ENCODE measurements at regions not wholly inside any gene's neighbourhood (a gene's known extent, or its start where the extent isn't known, plus 50 kb on each side); places are given as distances from the start of the nearest gene placed in this dataset.

GRCh38 chr10:107232013-107232412, 67.5 kb upstream of the SORCS1 start:
- Mint-ChIP-seq H3K9me3 (peaks cover 13% of the 10 kb centered on the region), H3K4me3 (no peak overlapping the region), H3K4me1 (no peaks in the 10 kb centered on the region), H3K36me3 (no peaks in the 10 kb centered on the region), H3K27me3 (ENCODE audit: low read depth) (no peaks in the 10 kb centered on the region), H3K27ac (no peak overlapping the region)
- no peak for DNase-seq (ENCODE audit: low spot score)
- CTCF ChIA-PET = no interaction called here
- no peak for ATAC-seq
- POLR2A ChIA-PET = no interaction called here
- TF ChIP-seq NR3C1 (CRISPR knock-in tag; conservative IDR thresholded peaks at IDR 0.05; ENCODE audit: low read depth) (no peak), MYBL2 (CRISPR knock-in tag; IDR thresholded peaks at IDR 0.05) (no peak), GTF2I (CRISPR knock-in tag; conservative IDR thresholded peaks at IDR 0.05) (no peak), JAZF1 (CRISPR knock-in tag; IDR thresholded peaks at IDR 0.05) (no peak), MAX (CRISPR knock-in tag; IDR thresholded peaks at IDR 0.05) (no peak), ZNF232 (CRISPR knock-in tag; IDR thresholded peaks at IDR 0.05) (no peak), USF2 (CRISPR knock-in tag; IDR thresholded peaks at IDR 0.05) (no peak), ETV6 (CRISPR knock-in tag; IDR thresholded peaks at IDR 0.05) (no peak), TEAD4 (CRISPR knock-in tag; IDR thresholded peaks at IDR 0.05) (no peak), SMAD4 (CRISPR knock-in tag; IDR thresholded peaks at IDR 0.05) (no peak), MXD4 (CRISPR knock-in tag; IDR thresholded peaks at IDR 0.05; ENCODE audit: borderline replicate concordance) (no peak), ZBTB43 (CRISPR knock-in tag; IDR thresholded peaks at IDR 0.05) (no peak), ZNF219 (CRISPR knock-in tag; IDR thresholded peaks at IDR 0.05; ENCODE audit: borderline replicate concordance) (no peak), ZNF416 (CRISPR knock-in tag; IDR thresholded peaks at IDR 0.05) (no peak), PRDM15 (CRISPR knock-in tag; IDR thresholded peaks at IDR 0.05) (no peak), FOXP4 (CRISPR knock-in tag; IDR thresholded peaks at IDR 0.05) (no peak), ZNF317 (CRISPR knock-in tag; IDR thresholded peaks at IDR 0.05; ENCODE audit: borderline replicate concordance, low read depth) (no peak), SOX15 (CRISPR knock-in tag; IDR thresholded peaks at IDR 0.05) (no peak)

GRCh38 chr10:107230887-107231286, 66.4 kb upstream of the SORCS1 start:
- DNase-seq (ENCODE audit: low spot score) = no peak
- no peak overlapping the region for H3K27ac Mint-ChIP-seq
- no peaks in the 10 kb centered on the region for H3K27me3 Mint-ChIP-seq (ENCODE audit: low read depth)
- no peaks in the 10 kb centered on the region for H3K4me1 Mint-ChIP-seq
- ChIA-PET POLR2A (no interaction called here), CTCF (no interaction called here)
- no peaks in the 10 kb centered on the region for H3K36me3 Mint-ChIP-seq
- TF ChIP-seq ZNF416 (CRISPR knock-in tag; IDR thresholded peaks at IDR 0.05) = no peak
- no peak overlapping the region for H3K4me3 Mint-ChIP-seq
- ATAC-seq = no peak
- peaks cover 9% of the 10 kb centered on the region for H3K9me3 Mint-ChIP-seq

Data from WTC11 (cell line).